ENCODE measurements at regions not wholly inside any gene's neighbourhood (a gene's known extent, or its start where the extent isn't known, plus 50 kb on each side); places are given as distances from the start of the nearest gene placed in this dataset.

DNA sequence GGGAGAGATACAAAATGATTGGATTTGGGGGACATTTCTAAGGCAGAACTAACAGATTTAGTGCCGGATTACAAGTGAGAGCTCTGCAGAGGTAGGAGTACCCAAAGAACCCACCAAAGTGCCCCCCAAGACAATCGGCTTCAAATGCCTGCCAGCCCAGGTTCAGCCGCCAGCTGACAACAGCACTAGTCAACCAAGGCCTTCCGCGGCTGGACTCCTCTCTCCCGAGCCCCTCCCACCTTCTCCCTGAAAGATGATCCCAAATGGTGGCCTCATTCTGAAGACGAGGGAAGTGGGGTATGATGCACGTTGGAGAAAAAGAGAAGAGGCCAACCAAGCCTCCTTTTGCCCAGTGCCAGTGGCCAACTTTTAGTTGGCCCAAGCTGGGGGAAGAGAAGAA, 210.4 kb upstream of the SLC30A5 start:
- TF ChIP-seq JUND (IDR thresholded peaks at IDR 0.05), result no peak
- TF ChIP-seq EZH2phosphoT487 (IDR thresholded peaks at IDR 0.05; ENCODE audit: borderline replicate concordance, low read depth), result no peak
- TF ChIP-seq CTCF (IDR thresholded peaks at IDR 0.05), result no peak
- no peak for TF ChIP-seq ZBTB33 (IDR thresholded peaks at IDR 0.05; ENCODE audit: borderline replicate concordance, low read depth)
